Suppressor macrophage (primary cell): ENCODE measurements at regions not wholly inside any gene's neighbourhood (a gene's known extent, or its start where the extent isn't known, plus 50 kb on each side); places are given as distances from the start of the nearest gene placed in this dataset.

Experiments used
- DNase-seq, 4 experiments: peaks; one replicate each; pipeline ENCODE4 v3.0.0-alpha.2; 2020 to 2022

GRCh38 chr18:27825689-27826088 lies 351.2 kb downstream of the CDH2 start:
- no peak for DNase-seq

- no peak for DNase-seq
Measured at GRCh38 chr18:27824841-27825681, 351.9 kb downstream of the CDH2 start.

- DNase-seq: no peak
Measured at GRCh38 chr18:27824275-27824674, 352.7 kb downstream of the CDH2 start.

- no peak for DNase-seq
Measured at GRCh38 chr18:27823053-27823452, 353.9 kb downstream of the CDH2 start.

GRCh38 chr18:27808683-27809082 lies 368.2 kb downstream of the CDH2 start:
- DNase-seq: no peak

GRCh38 chr18:27803957-27804356 lies 373.0 kb downstream of the CDH2 start:
- no peak for DNase-seq

GRCh38 chr18:27797484-27797883 lies 379.4 kb downstream of the CDH2 start:
- no peak for DNase-seq

GRCh38 chr18:27794181-27794926 lies 382.6 kb downstream of the CDH2 start:
- no peak for DNase-seq

GRCh38 chr18:27793013-27793785 lies 383.7 kb downstream of the CDH2 start:
- no peak for DNase-seq

- DNase-seq: no peak
Measured at GRCh38 chr18:27789406-27789805, 387.5 kb downstream of the CDH2 start.

GRCh38 chr18:27787547-27787946 lies 389.4 kb downstream of the CDH2 start:
- DNase-seq: no peak

- no peak for DNase-seq
Measured at GRCh38 chr18:27785815-27786471, 391.0 kb downstream of the CDH2 start.

GRCh38 chr18:27780061-27780745 lies 396.7 kb downstream of the CDH2 start:
- DNase-seq: no peak

GRCh38 chr18:27778925-27779324 lies 398.0 kb downstream of the CDH2 start:
- no peak for DNase-seq

GRCh38 chr18:27778441-27778840 lies 398.5 kb downstream of the CDH2 start:
- DNase-seq: no peak

GRCh38 chr18:27772081-27772480 lies 404.8 kb downstream of the CDH2 start:
- no peak for DNase-seq

GRCh38 chr18:27771571-27771970 lies 405.4 kb downstream of the CDH2 start:
- no peak for DNase-seq

GRCh38 chr18:27769152-27769551 lies 407.8 kb downstream of the CDH2 start:
- peak in 2 of 4 experiments; percentile 1 to 3 for DNase-seq

- DNase-seq: no peak
Measured at GRCh38 chr18:27763936-27764335, 413.0 kb downstream of the CDH2 start.

- no peak for DNase-seq
Measured at GRCh38 chr18:27763341-27763740, 413.6 kb downstream of the CDH2 start.

- DNase-seq: no peak
Measured at GRCh38 chr18:27762054-27762453, 414.9 kb downstream of the CDH2 start.

GRCh38 chr18:27752944-27753343 lies 424.0 kb downstream of the CDH2 start:
- DNase-seq: no peak
